GM19239 (cell line): ENCODE measurements at regions not wholly inside any gene's neighbourhood (a gene's known extent, or its start where the extent isn't known, plus 50 kb on each side); places are given as distances from the start of the nearest gene placed in this dataset.
"Not testable (repeated sequence)": the region's sequence is repeated elsewhere in the genome, so short reads cannot be mapped to it uniquely, and the experiment has no call there.

Source experiments
- DNase-seq: peaks from one replicate; pipeline ENCODE4 v3.0.0; 2011; ENCODE audit warnings: low spot score; ENCODE audit not compliant: insufficient read length
- FAIRE-seq: peaks from 2 replicates; lab custom pipeline; 2011; peaks lifted over from hg19 to GRCh38; lab: Jason Lieb, UNC

- FAIRE-seq (no peak), DNase-seq (no peak)
These were observed 429.1 kb downstream of the SEMA3D start for GRCh38 chr7:84757761-84758160.

- FAIRE-seq, result no peak
- no peak for DNase-seq
These were observed 440.5 kb downstream of the SEMA3D start for GRCh38 chr7:84746353-84746752.

- no peak for DNase-seq
- no peak for FAIRE-seq
These were observed 442.5 kb downstream of the SEMA3D start for GRCh38 chr7:84744385-84744784.

GRCh38 chr7:84738583-84739150 is 448.2 kb downstream of the SEMA3D start:
- no peak for DNase-seq
- no peak for FAIRE-seq

- DNase-seq (no peak), FAIRE-seq (no peak)
These were observed 451.2 kb downstream of the SEMA3D start for GRCh38 chr7:84735677-84736076.

- no peak for DNase-seq
- FAIRE-seq, result no peak
These were observed 451.8 kb downstream of the SEMA3D start for GRCh38 chr7:84735011-84735410.

- FAIRE-seq, DNase-seq: not testable (repeated sequence)
These were observed 452.9 kb downstream of the SEMA3D start for GRCh38 chr7:84733976-84734375.

- DNase-seq, FAIRE-seq: not testable (repeated sequence)
These were observed 456.0 kb downstream of the SEMA3D start for GRCh38 chr7:84730864-84731263.

- DNase-seq, result no peak
- no peak for FAIRE-seq
These were observed 457.6 kb downstream of the SEMA3D start for GRCh38 chr7:84729284-84729683.

GRCh38 chr7:84722734-84723133 is 464.1 kb downstream of the SEMA3D start:
- no peak for FAIRE-seq

GRCh38 chr7:84722086-84722485 is 464.8 kb downstream of the SEMA3D start:
- FAIRE-seq (no peak), DNase-seq (no peak)

More at GRCh38 chr7:84722734-84723133, 464.1 kb downstream of the SEMA3D start:
- no peak for DNase-seq

GRCh38 chr7:84720456-84721097 is 466.3 kb downstream of the SEMA3D start:
- FAIRE-seq (no peak), DNase-seq (no peak)

GRCh38 chr7:84714765-84715164 is 472.1 kb downstream of the SEMA3D start:
- FAIRE-seq (no peak), DNase-seq (no peak)

GRCh38 chr7:84712374-84713121 is 474.3 kb downstream of the SEMA3D start:
- no peak for FAIRE-seq
- DNase-seq, result no peak

GRCh38 chr7:84710538-84710937 is 476.3 kb downstream of the SEMA3D start:
- not testable (repeated sequence) for DNase-seq, FAIRE-seq

GRCh38 chr7:84705706-84706105 is 481.1 kb downstream of the SEMA3D start:
- FAIRE-seq, result no peak

GRCh38 chr7:84705079-84705478 is 481.8 kb downstream of the SEMA3D start:
- no peak for DNase-seq
- FAIRE-seq, result no peak

More at GRCh38 chr7:84705706-84706105, 481.1 kb downstream of the SEMA3D start:
- no peak for DNase-seq

GRCh38 chr7:84704380-84704779 is 482.5 kb downstream of the SEMA3D start:
- DNase-seq (no peak), FAIRE-seq (no peak)

GRCh38 chr7:84701524-84702306 is 485.1 kb downstream of the SEMA3D start:
- FAIRE-seq (no peak), DNase-seq (no peak)

- DNase-seq (no peak), FAIRE-seq (no peak)
These were observed 486.1 kb downstream of the SEMA3D start for GRCh38 chr7:84700563-84701370.
